ENCODE measurements at regions not wholly inside any gene's neighbourhood (a gene's known extent, or its start where the extent isn't known, plus 50 kb on each side); places are given as distances from the start of the nearest gene placed in this dataset.

DNA sequence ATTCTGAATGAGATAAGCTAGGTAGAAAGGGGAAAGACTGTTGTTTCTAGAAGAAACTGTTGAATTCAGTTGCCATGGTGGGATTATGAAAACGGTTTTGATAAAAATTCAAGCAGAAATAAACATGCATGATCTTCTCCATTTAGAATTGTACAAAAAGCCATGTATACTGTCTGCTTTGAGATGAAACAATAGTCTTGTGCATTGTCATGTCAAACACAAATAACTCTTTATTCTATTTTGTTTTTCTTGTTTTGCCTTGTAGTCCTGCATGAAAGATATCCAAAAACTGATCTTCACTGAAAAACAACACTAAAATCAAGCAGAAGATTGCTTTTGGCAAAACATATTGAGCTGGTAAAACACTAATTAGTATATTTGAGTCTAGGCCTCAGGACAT lies 659.9 kb downstream of the LTN1 start:
- H3K4me3 ChIP-seq (ENCODE audit: low read depth, low read length) = no peak overlapping the region
- no peak for DNase-seq (ENCODE audit: low read depth)
- TF ChIP-seq, protein P1, sequence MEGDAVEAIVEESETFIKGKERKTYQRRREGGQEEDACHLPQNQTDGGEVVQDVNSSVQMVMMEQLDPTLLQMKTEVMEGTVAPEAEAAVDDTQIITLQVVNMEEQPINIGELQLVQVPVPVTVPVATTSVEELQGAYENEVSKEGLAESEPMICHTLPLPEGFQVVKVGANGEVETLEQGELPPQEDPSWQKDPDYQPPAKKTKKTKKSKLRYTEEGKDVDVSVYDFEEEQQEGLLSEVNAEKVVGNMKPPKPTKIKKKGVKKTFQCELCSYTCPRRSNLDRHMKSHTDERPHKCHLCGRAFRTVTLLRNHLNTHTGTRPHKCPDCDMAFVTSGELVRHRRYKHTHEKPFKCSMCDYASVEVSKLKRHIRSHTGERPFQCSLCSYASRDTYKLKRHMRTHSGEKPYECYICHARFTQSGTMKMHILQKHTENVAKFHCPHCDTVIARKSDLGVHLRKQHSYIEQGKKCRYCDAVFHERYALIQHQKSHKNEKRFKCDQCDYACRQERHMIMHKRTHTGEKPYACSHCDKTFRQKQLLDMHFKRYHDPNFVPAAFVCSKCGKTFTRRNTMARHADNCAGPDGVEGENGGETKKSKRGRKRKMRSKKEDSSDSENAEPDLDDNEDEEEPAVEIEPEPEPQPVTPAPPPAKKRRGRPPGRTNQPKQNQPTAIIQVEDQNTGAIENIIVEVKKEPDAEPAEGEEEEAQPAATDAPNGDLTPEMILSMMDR (conservative IDR thresholded peaks at IDR 0.05; ENCODE audit: low read depth, low read length) = no peak

DNA sequence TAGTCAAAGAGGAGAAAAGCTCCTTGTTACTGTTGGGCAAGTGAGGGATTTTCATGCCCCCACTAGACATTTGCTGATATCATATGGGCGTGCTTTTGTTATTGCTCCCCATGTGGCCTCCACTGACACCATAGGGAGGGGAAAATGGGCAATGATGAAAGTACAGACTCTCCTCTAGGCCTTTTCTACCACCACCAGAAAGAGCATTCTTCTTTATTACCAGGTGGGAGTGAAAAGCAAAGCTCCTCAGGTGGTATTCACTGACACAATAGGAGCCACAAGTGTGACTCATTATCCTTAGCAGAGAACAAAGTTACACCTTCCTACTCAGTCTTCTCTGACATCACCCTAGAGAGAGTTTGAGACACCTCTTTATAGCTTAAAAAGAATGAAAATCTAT lies 667.1 kb downstream of the LTN1 start:
- TF ChIP-seq, protein P1 (conservative IDR thresholded peaks at IDR 0.05; ENCODE audit: low read depth, low read length) = no peak
- no peak overlapping the region for H3K4me3 ChIP-seq (ENCODE audit: low read depth, low read length)
- DNase-seq (ENCODE audit: low read depth) = no peak

DNA sequence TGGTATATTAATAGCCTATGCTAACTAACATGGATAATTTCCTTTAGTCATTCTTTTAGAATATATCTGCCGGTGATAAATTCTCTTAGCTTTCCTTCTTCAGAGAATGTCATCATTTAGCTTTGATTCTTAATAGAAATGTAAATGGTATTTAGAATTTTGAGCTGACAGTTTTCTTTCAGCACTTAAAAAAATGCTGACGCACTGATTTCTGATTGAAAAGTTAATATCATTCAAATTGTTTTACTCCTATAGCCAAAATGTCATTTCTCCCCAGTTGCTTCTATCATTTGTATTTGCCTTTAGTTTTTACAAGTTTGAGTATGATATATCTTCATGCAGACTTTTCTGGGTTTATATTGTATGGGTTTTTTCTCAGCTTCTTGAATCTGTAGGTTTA lies 668.0 kb downstream of the LTN1 start:
- TF ChIP-seq, protein P1 (conservative IDR thresholded peaks at IDR 0.05; ENCODE audit: low read depth, low read length) = no peak
- H3K4me3 ChIP-seq (ENCODE audit: low read depth, low read length) = no peak overlapping the region
- no peak for DNase-seq (ENCODE audit: low read depth)

DNA sequence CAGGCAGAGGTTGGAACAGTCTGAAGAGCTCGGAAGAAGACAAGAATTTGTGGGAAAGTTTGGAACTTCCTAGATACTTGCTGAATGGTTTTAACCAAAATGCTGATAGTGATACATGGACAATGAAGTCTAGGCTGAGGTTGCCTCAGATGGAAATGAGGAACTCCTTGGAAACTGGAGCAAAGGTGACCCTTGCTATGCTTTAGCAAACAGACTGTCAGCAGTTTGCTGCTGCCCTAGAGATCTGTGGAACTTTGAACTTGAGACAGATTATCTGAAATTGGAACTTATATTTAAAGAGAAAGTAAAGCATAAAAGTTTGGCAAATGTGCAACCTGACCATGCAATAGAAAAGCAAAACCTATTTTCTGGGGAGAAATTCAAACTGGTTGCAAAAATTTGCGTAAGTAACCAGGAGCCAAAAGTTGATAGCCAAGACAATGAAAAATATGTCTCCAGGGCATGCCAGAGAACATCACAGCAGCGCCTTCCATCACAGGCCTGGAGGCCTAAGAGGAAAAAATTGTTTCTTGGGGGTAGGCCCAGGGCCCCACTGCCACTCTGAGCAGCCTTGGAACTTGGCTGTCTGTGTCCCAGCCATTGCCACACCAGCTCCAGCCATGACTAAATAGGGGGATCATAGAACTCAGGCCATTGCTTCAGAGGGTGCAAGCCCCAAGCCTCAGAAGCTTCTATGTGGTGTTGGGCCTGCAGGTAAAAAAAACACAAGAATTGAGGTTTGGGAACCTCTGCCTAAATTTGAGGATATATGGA lies 675.3 kb downstream of the LTN1 start:
- TF ChIP-seq, protein P1 (conservative IDR thresholded peaks at IDR 0.05; ENCODE audit: low read depth, low read length) = no peak
- no peak overlapping the region for H3K4me3 ChIP-seq (ENCODE audit: low read depth, low read length)
- no peak for DNase-seq (ENCODE audit: low read depth)

DNA sequence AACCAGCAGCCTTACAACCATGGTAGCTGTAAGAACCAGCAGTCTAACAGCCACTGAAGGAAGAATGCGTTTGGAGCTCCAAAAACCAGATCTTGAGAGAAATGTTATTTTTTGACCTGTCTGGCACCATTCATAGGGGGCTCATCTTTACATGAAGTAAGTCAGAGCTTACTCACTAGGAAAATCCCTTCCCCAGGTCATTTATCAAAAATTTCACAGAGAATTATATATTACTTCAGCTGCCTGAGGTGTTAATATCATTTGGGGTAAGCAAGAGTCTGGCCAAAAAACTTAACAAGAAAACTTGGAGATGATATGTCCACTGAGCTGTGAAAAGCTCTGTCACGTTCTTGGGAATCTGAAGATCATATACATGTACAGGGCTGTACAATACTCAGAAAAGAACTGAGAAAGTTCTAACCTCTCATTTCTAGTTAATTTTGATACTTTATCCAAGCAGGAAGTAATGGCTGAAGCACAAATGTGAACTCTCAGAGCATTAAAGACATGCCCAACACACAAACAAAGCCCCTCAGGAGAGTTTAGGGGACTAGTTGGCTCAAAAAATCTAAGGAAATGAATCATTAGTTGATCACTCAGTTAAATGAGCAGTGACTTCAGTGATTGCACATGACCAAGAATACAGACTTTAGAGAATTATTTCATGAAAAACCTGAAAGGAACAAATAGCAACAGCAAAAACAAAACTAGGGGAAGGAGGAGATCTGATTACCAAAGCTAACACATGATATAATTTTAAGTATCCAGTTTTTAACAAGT lies 681.1 kb downstream of the LTN1 start:
- H3K4me3 ChIP-seq (ENCODE audit: low read depth, low read length) = no peak overlapping the region
- no peak for DNase-seq (ENCODE audit: low read depth)
- TF ChIP-seq, protein P1 (conservative IDR thresholded peaks at IDR 0.05; ENCODE audit: low read depth, low read length) = no peak

DNA sequence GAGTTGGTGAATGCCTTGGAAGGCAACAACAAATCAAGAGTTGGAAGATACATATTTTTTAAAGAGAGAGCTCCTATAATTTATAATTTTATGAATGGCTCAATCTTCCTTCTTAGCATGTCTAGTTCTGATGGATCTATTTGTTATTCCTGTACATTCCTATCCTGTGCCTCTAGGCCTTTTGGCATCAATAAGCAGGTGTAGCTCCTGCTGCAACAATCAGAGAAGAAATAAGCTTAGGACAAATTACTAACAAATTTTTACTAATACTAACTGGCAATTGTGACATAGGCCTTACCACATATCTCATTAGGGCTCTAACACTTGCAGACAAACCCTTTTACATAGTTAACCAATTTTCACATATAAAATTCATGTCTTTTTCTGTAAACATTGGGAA lies 682.0 kb downstream of the LTN1 start:
- DNase-seq (ENCODE audit: low read depth) = no peak
- H3K4me3 ChIP-seq (ENCODE audit: low read depth, low read length) = no peak overlapping the region
- TF ChIP-seq, protein P1 (conservative IDR thresholded peaks at IDR 0.05; ENCODE audit: low read depth, low read length) = no peak

Measured in choroid plexus epithelial cell (primary cell).